NCI-H1417 treated with DMSO at 0.1 percent for 48 hours (cell line): ENCODE measurements at regions not wholly inside any gene's neighbourhood (a gene's known extent, or its start where the extent isn't known, plus 50 kb on each side); places are given as distances from the start of the nearest gene placed in this dataset.

Experiments
- DNase-seq: peaks from one replicate; lab custom pipeline; 2025; lab: John Stamatoyannopoulos, UW

GRCh38 chr18:25962919-25963318 is 127.5 kb downstream of the SS18 start:
- no peak for DNase-seq

- DNase-seq, result no peak
Observed at GRCh38 chr18:25962176-25962575, 128.2 kb downstream of the SS18 start.

GRCh38 chr18:25957017-25957416 is 133.4 kb downstream of the SS18 start:
- DNase-seq, result no peak

GRCh38 chr18:25953111-25953510 is 137.3 kb downstream of the SS18 start:
- DNase-seq, result no peak

- DNase-seq, result no peak
Observed at GRCh38 chr18:25950321-25950720, 140.1 kb downstream of the SS18 start.

GRCh38 chr18:25946540-25946939 is 143.9 kb downstream of the SS18 start:
- DNase-seq, result no peak

- DNase-seq, result no peak
Observed at GRCh38 chr18:25935356-25935755, 155.1 kb downstream of the SS18 start.

GRCh38 chr18:25931126-25931525 is 159.3 kb downstream of the SS18 start:
- DNase-seq, result no peak

- DNase-seq, result no peak
Observed at GRCh38 chr18:25929787-25930186, 160.6 kb downstream of the SS18 start.

- DNase-seq, result no peak
Observed at GRCh38 chr18:25927830-25928229, 162.6 kb downstream of the SS18 start.

- DNase-seq, result no peak
Observed at GRCh38 chr18:25923193-25923592, 167.2 kb downstream of the SS18 start.

GRCh38 chr18:25921677-25922421 is 168.6 kb downstream of the SS18 start:
- DNase-seq, result no peak

- DNase-seq, result no peak
Observed at GRCh38 chr18:25915907-25916306, 174.5 kb downstream of the SS18 start.

GRCh38 chr18:25898965-25899364 is 191.4 kb downstream of the SS18 start:
- no peak for DNase-seq

- no peak for DNase-seq
Observed at GRCh38 chr18:25896956-25897355, 193.5 kb downstream of the SS18 start.

GRCh38 chr18:25896178-25896780 is 194.1 kb downstream of the SS18 start:
- DNase-seq, result peak; percentile 26

- DNase-seq, result no peak
Observed at GRCh38 chr18:25895518-25895917, 194.9 kb downstream of the SS18 start.

GRCh38 chr18:25886283-25886682 is 204.1 kb downstream of the SS18 start:
- no peak for DNase-seq

- DNase-seq, result no peak
Observed at GRCh38 chr18:25883091-25883490, 207.3 kb downstream of the SS18 start.

- DNase-seq, result no peak
Observed at GRCh38 chr18:25881149-25881548, 209.3 kb downstream of the SS18 start.

- no peak for DNase-seq
Observed at GRCh38 chr18:25880441-25880840, 210.0 kb downstream of the SS18 start.

- DNase-seq, result no peak
Observed at GRCh38 chr18:25876330-25876948, 214.0 kb downstream of the SS18 start.

GRCh38 chr18:25875551-25876240 is 214.7 kb downstream of the SS18 start:
- no peak for DNase-seq
